PFSK-1 (cell line): ENCODE measurements at regions not wholly inside any gene's neighbourhood (a gene's known extent, or its start where the extent isn't known, plus 50 kb on each side); places are given as distances from the start of the nearest gene placed in this dataset.

ENCODE experiments used
- POLR2AphosphoS5 ChIP-seq: IDR thresholded peaks from 2 replicates; pipeline ENCODE4 v1.6.1; 2012; ENCODE audit warnings: low read depth, mild to moderate bottlenecking, control low read depth, low read length, moderate library complexity
- REST ChIP-seq, 2 experiments: IDR thresholded peaks; 2 replicates each; pipeline versions ENCODE4 v1.6.1 to v1.8.0; 2011 to 2012; ENCODE audit warnings: low read depth in 2 of 2, low read length in 2 of 2, control low read depth in 1 of 2, inconsistent platforms in 1 of 2, mild to moderate bottlenecking in 1 of 2, moderate library complexity in 1 of 2; ENCODE audit not compliant: insufficient read depth in 1 of 2

GRCh38 chr11:128195756-128196155 is 391.6 kb downstream of the ETS1 start:
- TF ChIP-seq REST (IDR thresholded peaks at IDR 0.05; ENCODE audit: insufficient read depth in 1 of 2, low read depth in 2 of 2, low read length in 2 of 2) (no peak), POLR2AphosphoS5 (no peak)
